Hematopoietic multipotent progenitor cell treated with erythropoietin and hydrocortisone succinate and interleukin-3 and kit ligand, for 4 days (in vitro differentiated cells): ENCODE measurements at regions not wholly inside any gene's neighbourhood (a gene's known extent, or its start where the extent isn't known, plus 50 kb on each side); places are given as distances from the start of the nearest gene placed in this dataset.
"Not testable (repeated sequence)": the region's sequence is repeated elsewhere in the genome, so short reads cannot be mapped to it uniquely, and the experiment has no call there.

Source experiments
- DNase-seq: peaks from one replicate; pipeline ENCODE4 v3.0.0-alpha.2; 2015

GRCh38 chr13:67508275-67508674 lies 278.1 kb upstream of the PCDH9 start:
- peak; percentile 53 for DNase-seq

DNA sequence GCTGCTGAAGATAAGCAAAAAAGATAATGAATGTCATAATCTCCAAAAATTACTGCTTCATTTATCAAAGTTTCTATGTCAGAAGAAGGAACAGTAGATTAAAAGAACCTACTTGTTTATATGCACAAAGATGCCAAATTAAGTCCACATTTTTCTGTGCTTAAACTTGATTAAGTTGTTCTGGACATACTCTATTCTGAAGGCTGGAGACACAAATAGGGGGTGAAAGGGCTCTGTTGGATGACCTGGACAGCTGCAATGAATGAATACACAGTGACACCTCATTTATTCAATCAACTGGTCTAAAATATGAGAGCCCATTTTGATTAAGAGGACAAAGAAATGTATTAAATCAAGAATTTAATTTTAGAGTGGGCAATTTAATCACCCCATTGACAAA lies 276.3 kb upstream of the PCDH9 start:
- DNase-seq = no peak

GRCh38 chr13:67505376-67505775 lies 275.2 kb upstream of the PCDH9 start:
- DNase-seq = no peak

DNA sequence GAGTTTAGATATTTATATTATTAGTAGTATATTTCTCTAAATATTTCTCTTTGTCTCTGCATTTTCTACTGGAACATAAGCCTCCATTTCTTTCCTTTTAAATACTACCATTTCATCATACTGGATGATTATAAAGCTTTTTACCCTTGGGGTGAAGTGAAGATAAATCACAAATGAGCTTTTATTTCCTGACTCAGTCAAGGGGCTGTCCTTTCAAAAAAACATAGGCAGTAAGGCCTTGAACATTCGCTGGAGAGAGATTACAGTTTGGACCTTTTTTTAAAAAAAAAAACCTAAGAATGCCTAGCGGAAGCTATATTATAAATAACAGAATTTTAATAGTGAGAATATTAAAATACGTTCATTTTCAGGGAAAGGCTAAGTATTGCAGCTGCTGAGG lies 268.8 kb upstream of the PCDH9 start:
- DNase-seq = no peak

DNA sequence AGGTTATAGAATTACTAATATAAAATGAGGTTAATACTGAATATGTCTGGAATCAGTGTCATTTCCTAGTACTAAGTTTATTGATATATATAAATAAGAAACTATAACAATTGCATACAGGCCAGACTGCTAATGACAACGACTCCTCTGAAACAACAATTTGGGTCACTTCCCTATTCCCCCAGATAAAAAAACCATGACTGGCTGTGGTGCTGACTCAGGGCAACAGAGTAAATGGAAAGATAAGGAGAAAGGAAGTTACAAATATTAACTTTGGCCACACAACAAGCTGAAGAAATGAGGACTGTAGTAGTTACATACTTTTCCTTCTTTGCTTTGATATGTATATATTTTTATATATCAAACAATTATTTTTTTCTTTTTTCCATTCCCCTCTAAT lies 263.7 kb upstream of the PCDH9 start:
- DNase-seq = peak; percentile 92

- no peak for DNase-seq
These were observed 258.9 kb upstream of the PCDH9 start for GRCh38 chr13:67489016-67489415.

GRCh38 chr13:67481445-67481844 lies 251.3 kb upstream of the PCDH9 start:
- DNase-seq = no peak

GRCh38 chr13:67474115-67474514 lies 244.0 kb upstream of the PCDH9 start:
- no peak for DNase-seq

GRCh38 chr13:67469623-67470022 lies 239.5 kb upstream of the PCDH9 start:
- DNase-seq = no peak

DNA sequence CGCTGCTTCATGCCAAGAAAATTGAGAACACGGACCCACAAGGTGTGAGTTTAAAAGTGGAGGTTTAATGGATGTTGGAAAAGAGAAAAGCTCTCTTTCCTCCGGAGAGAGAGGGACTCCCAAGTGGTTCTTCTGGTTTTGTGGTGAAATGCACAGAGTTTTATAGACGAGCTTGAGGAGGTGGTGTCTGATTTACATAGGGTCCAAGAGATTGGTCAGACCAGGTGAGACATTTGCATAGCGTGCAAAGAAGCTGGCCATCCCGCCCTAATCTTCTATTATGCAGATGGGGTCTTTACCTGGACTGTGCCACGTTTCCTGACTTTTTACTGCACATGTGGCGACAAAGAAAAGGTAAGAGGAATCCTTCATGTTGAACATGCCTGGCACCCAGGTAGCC lies 236.4 kb upstream of the PCDH9 start:
- DNase-seq = no peak

DNA sequence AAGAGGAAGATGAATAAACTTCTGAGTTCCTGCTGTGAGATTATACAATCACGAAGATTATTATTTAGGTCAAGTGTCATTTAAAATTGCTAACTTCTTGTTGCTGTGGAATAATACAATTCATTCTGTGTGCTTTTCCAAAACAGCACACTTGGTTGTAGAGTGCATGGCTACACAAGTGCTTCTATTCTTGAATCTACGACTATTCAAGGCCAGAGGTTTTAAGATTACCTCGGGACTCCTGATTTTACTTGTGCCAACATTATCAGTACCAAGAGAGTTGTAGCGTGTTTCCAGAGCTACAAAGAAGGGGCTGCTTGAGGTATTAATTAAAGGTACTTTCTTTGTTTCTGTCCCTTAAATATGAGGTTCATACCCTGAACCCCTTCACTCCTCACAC lies 234.0 kb upstream of the PCDH9 start:
- peak; percentile 12 for DNase-seq

- DNase-seq = no peak
These were observed 232.0 kb upstream of the PCDH9 start for GRCh38 chr13:67462098-67462497.

DNA sequence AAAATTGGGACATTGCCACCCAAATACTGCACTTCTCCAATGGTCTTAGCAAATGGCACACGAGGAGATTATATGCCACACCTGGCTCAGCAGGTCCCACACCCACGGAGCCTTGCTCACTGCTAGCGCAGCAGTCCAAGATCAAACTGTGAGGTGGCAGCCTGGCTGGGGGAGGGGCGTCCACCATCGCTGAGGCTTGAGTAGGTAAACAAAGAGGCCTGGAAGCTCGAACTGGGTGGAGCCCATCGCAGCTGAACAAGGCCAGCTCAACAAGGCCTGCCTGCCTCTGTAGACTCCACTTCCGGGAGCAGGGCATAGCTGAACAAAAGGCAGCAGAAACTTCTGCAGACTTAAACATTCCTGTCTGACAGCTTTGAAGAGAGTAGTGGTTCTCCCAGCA lies 222.4 kb upstream of the PCDH9 start:
- not testable (repeated sequence) for DNase-seq

- peak; percentile 42 for DNase-seq
These were observed 215.3 kb upstream of the PCDH9 start for GRCh38 chr13:67445436-67445835.

GRCh38 chr13:67443923-67444322 lies 213.8 kb upstream of the PCDH9 start:
- DNase-seq = no peak

DNA sequence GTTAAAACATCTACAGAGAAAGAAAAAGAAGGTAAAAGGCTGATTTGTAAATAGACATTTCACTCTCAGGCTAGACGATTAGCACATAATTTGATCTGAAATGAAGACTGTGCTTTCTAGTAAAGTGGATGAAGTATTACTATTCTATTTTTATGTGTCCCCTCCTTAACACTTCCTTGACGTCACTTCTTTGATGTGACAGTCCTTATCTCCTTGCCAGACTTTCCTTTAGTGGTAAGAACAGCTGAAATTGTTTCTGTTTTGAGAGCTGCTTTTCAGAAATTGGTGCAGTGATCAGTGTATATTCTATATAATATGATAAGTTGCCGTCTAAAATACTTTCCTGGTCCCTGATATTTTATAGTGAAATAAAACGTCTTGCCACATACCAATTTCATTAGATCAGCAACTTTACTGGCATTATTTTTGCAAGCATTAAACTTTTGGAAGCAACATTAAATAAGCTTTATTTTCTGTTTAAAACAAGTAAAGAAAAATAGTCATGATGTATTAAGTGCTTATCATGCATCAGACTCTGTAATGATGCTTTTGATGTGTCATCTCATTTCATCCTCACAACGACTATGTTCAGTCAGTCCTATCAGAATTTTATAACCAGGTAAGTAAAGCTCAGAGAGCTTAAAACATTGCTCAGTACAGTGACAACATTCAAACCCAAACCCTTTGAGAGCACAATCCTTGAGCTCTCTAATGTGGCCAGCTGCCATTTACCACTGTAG lies 210.3 kb upstream of the PCDH9 start:
- peak; percentile 89 for DNase-seq

DNA sequence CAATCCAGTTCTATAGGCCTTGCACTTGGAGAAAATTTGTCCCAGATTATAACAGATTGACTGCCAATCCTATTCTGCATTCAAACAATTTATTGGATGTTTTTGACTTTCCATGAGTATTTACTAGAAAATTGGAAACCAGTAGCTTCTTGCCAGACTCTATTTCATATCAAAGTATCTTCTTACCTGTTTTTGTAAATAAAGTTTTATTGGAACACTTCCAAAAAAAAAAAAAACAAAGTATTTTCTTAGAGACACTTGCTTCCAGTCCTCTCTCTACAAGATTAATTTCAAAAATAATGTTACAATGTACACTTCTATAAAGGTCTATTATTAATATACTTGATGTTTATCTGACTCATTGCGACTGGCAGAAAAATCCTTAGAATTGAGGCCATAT lies 209.2 kb upstream of the PCDH9 start:
- DNase-seq = no peak

DNA sequence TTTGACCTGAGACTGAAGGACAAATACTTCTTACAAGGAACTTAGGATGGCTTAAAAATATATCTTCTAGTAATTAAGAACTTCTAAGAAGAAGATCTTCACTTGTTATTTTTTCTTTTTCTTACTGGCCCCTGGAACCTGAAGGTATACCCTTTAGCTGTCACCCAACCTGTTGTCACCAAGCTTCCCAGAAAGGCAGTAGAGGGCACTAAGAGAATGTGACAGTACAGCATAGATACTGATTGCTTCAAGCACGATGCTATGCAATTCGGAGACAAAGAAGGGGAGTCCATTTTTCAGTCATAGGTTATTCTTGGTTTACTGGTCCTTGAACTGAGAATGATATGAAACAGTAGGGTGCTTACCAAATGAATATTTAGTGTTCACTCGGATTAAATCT lies 208.3 kb upstream of the PCDH9 start:
- DNase-seq = peak; percentile 76

DNA sequence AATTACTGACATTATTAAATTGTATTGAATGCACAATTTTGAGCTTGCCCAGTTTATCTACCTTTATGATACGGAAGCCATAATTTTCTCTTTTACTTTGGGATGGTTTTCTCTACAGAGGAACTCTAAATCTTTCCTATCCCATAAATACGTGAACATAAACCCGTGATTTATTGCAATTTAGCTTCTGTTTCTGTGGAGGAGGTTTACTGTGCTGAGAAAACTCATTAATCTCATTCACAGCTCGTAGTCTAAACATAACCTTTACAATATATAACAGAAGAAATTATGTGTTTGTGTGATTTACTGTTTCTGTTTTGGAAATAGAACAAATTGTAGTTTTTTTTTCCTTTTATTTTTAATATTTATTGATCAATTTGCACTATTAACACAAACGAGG lies 207.1 kb upstream of the PCDH9 start:
- no peak for DNase-seq

DNA sequence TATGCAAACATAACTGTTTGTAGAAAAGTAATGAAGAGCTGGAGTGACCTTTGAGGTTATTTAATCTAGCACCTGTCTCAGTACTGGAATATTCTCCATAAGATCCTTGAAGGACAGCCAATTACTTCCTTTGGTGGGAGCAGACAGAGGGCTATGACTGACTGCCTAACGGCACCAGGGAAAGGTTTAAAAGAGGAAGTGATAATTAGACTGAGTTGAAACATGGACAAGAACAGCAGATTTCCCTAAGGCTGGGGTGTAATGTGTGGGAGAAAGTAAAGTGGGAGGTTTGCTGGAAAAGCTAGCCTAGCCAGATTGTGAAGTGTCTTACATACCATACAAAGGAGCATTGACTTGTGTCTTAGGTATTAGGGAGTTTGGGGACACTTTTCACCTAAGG lies 191.3 kb upstream of the PCDH9 start:
- DNase-seq = peak; percentile 8

DNA sequence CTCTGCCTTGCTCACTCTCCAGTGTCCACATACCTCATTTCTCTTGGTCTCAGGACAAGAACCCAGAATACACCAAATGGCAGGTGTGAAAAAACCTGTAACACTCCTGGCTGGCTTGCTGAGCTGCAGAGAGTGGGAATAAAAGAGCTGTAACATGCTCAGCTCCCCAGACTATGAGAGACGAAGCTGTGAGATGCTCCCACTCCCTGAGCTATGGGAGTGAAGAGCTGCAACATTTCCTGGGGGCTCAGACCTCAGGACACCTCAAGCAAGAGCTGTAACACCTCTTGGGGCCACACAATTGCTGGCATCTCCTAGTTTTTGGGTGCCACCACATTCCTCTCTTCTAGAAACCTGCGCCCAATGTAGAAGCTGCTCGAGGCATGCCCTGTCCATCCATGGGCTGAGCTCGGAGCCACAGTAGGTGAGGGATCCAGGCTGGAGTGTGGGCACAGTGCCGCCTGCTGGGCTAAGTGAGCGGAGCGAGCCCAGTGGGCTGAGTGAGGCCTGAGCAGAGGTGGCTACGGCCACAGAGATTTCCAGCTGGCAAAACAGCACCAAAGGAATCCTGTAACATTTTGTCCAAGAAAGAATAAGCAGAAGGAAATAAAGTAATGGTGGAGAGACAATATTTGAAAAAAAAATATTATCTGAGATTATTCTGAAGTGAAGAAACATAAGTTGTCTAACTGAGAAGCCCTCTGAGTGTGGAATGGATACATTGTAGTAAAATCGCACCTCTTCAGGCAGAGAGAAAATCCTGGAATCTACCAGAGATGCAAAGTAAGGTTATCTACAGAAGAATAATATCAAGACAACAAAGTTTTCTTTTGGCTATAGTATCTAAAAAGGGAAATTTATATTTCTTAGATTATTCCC lies 186.2 kb upstream of the PCDH9 start:
- DNase-seq = peak; percentile 16

GRCh38 chr13:67410645-67411044 lies 180.5 kb upstream of the PCDH9 start:
- DNase-seq = no peak

GRCh38 chr13:67408798-67409197 lies 178.7 kb upstream of the PCDH9 start:
- no peak for DNase-seq

GRCh38 chr13:67402546-67402945 lies 172.4 kb upstream of the PCDH9 start:
- no peak for DNase-seq
